WTC11 (cell line): ENCODE measurements at regions not wholly inside any gene's neighbourhood (a gene's known extent, or its start where the extent isn't known, plus 50 kb on each side); places are given as distances from the start of the nearest gene placed in this dataset.

Experiments used
- ATAC-seq: fragments of 200-7000 bp; cut with Tn5 transposase; 2 replicates; pipeline ENCODE4 v1.10.0; 2021; ENCODE audit warnings: mild to moderate bottlenecking, moderate library complexity
- CTCF ChIA-PET: fragments of 300-600 bp; sonication (Branson Sonifier 250); formaldehyde crosslinking; loops from one replicate; lab custom pipeline; 2021; ENCODE audit warnings: antibody characterized with exemption; lab: Charles Lee
- POLR2A ChIA-PET: fragments of 350-600 bp; sonication (Branson Sonifier 250); formaldehyde crosslinking; loops from one replicate; lab custom pipeline; 2021; ENCODE audit warnings: antibody characterized with exemption; lab: Charles Lee
- DNase-seq: peaks from one replicate; pipeline ENCODE4 v3.0.0; 2021; ENCODE audit warnings: low spot score
- H3K27ac Mint-ChIP-seq: 2 replicates; pipeline ENCODE4 v1.8.0; 2021; ENCODE audit warnings: mixed read lengths
- H3K27me3 Mint-ChIP-seq: 2 replicates; pipeline ENCODE4 v1.8.0; 2021; ENCODE audit warnings: low read depth, mild to moderate bottlenecking, moderate library complexity, mixed read lengths
- H3K36me3 Mint-ChIP-seq: 2 replicates; pipeline ENCODE4 v1.8.0; 2021; ENCODE audit warnings: mixed read lengths
- H3K4me1 Mint-ChIP-seq: 2 replicates; pipeline ENCODE4 v1.8.0; 2022; ENCODE audit warnings: mixed read lengths
- H3K4me3 Mint-ChIP-seq: 2 replicates; pipeline ENCODE4 v1.8.0; 2021; ENCODE audit warnings: mild to moderate bottlenecking, moderate library complexity, mixed read lengths
- H3K9me3 Mint-ChIP-seq: 2 replicates; pipeline ENCODE4 v1.8.0; 2021; ENCODE audit warnings: mixed read lengths
- ESRRA ChIP-seq: sonication (generic); formaldehyde crosslinking; IDR thresholded peaks from 2 replicates; pipeline ENCODE4 v1.8.1; 2022; ENCODE audit warnings: mild to moderate bottlenecking, missing genetic modification reagents, borderline replicate concordance
- ETV6 ChIP-seq: sonication (generic); formaldehyde crosslinking; IDR thresholded peaks from 2 replicates; pipeline ENCODE4 v1.8.1; 2022; ENCODE audit warnings: mild to moderate bottlenecking, missing genetic modification reagents
- GABPB1 ChIP-seq: sonication (generic); formaldehyde crosslinking; IDR thresholded peaks from 2 replicates; pipeline ENCODE4 v1.8.1; 2023; ENCODE audit warnings: mild to moderate bottlenecking, missing genetic modification reagents
- GTF2I ChIP-seq: fragments of 250-450 bp; sonication (Bioruptor Pico); conservative IDR thresholded peaks from 2 replicates; pipeline ENCODE4 v1.4.0; 2021; ENCODE audit warnings: mild to moderate bottlenecking
- MXD4 ChIP-seq: fragments of 250-450 bp; sonication (Bioruptor Pico); IDR thresholded peaks from 2 replicates; pipeline ENCODE4 v1.8.0; 2021; ENCODE audit warnings: mild to moderate bottlenecking, moderate library complexity, borderline replicate concordance
- NFATC4 ChIP-seq: fragments of 250-450 bp; sonication (Bioruptor Pico); IDR thresholded peaks from 2 replicates; pipeline ENCODE4 v1.9.0; 2021; ENCODE audit warnings: mild to moderate bottlenecking
- PRRX2 ChIP-seq: fragments of 250-450 bp; sonication (Bioruptor Pico); IDR thresholded peaks from 2 replicates; pipeline ENCODE4 v1.8.0; 2021; ENCODE audit warnings: mild to moderate bottlenecking
- TEAD1 ChIP-seq: sonication (generic); formaldehyde crosslinking; IDR thresholded peaks from 2 replicates; pipeline ENCODE4 v1.8.0; 2022; ENCODE audit warnings: mild to moderate bottlenecking, missing genetic modification reagents
- TEAD4 ChIP-seq: sonication (generic); formaldehyde crosslinking; IDR thresholded peaks from 2 replicates; pipeline ENCODE4 v1.8.0; 2022; ENCODE audit warnings: mild to moderate bottlenecking, missing genetic modification reagents
- ZBTB21 ChIP-seq: sonication (generic); formaldehyde crosslinking; IDR thresholded peaks from 2 replicates; pipeline ENCODE4 v1.8.1; 2023; ENCODE audit warnings: mild to moderate bottlenecking, missing genetic modification reagents, borderline replicate concordance
- ZNF232 ChIP-seq: sonication (generic); formaldehyde crosslinking; IDR thresholded peaks from 2 replicates; pipeline ENCODE4 v1.8.0; 2022; ENCODE audit warnings: mild to moderate bottlenecking, missing genetic modification reagents
- ZNF396 ChIP-seq: fragments of 250-450 bp; sonication (Bioruptor Pico); IDR thresholded peaks from 2 replicates; pipeline ENCODE4 v1.8.0; 2021; ENCODE audit warnings: mild to moderate bottlenecking, moderate library complexity, borderline replicate concordance
- TF ChIP-seq, protein P1 (sequence below): sonication (generic); formaldehyde crosslinking; IDR thresholded peaks from 2 replicates; pipeline ENCODE4 v1.8.0; 2023; ENCODE audit warnings: missing genetic modification reagents
- TF ChIP-seq, protein P2 (sequence below): sonication (generic); formaldehyde crosslinking; conservative IDR thresholded peaks from 2 replicates; pipeline ENCODE4 v1.8.1; 2023; ENCODE audit warnings: mild to moderate bottlenecking, low read depth, missing genetic modification reagents, moderate library complexity
- TF ChIP-seq, protein P3 (sequence below): sonication (generic); formaldehyde crosslinking; IDR thresholded peaks from 2 replicates; pipeline ENCODE4 v1.8.1; 2023; ENCODE audit warnings: mild to moderate bottlenecking, missing genetic modification reagents, borderline replicate concordance

DNA sequence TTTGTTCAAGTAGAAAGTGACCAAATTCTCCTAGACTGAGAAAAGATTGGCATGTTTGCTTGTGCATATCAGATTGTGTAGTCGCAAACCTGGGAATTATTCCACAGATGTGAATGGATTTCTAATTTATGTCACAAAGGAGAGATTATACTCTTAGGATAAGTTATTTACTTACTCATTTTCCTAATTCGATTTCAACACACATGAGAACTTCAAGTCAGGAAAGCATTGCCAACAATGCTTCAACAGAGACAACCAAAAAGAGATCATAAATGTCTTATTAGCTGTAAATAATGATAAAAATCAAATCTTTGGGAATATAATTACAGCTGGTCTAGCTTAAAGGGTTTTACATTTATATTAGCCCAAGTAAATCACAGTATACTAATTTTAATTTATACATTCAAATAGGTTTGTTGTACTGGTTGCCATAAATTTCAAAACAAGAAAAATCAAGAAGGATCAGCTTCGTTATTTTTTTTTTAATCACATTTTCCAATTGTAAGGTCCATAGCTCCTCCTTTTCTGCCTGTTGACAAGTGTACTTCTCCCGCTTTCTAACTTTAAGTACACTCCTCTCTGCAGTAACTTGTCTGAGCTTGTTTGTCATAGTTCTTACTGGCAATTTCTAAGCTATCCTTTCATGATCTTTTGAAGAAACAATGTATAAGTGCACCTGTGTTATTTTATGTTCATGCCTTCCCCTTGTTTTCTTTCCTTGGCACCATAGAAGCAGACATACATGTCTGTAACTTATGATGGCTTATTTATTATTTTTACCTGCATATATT lies 246.6 kb downstream of the DEPDC1B start:
- no peaks in the 10 kb centered on the region for H3K27me3 Mint-ChIP-seq
- ChIA-PET CTCF (no interaction called here), POLR2A (interaction anchor here (0.6 kb wide), 1 partner anchor 47 kb away, joined by 3 read pairs; no protein-coding TSS in a partner anchor)
- ATAC-seq, result no peak
- no peak overlapping the region for H3K4me3 Mint-ChIP-seq
- TF ChIP-seq GTF2I, result no peak
- no peak for TF ChIP-seq TEAD1 (CRISPR knock-in tag)
- DNase-seq, result no peak
- no peak overlapping the region for H3K27ac Mint-ChIP-seq
- no peaks in the 10 kb centered on the region for H3K4me1 Mint-ChIP-seq
- H3K9me3 Mint-ChIP-seq, result peaks cover 4% of the 10 kb centered on the region; the same call in 1 of the 2 replicates
- H3K36me3 Mint-ChIP-seq, result no peaks in the 10 kb centered on the region

DNA sequence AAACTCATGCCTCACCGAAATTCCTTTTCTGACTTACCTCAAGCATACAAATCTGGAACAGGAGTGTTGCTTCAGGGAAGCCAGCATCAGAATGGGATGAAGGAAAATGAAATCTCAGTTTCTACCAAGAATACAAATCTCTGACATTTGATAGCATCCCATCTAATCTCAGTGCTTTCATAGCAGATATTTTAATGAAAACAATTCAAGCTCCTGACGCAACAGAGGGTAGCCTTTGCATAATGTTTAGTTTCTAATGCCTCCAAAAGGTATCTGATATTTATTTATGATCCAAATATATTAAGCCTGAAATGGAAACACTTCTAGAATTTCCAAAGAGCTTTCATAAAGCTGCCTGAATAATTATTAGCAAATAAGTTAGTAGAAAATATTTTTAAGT lies 251.4 kb downstream of the DEPDC1B start:
- no peaks in the 10 kb centered on the region for H3K36me3 Mint-ChIP-seq
- H3K27ac Mint-ChIP-seq, result no peak overlapping the region
- no peaks in the 10 kb centered on the region for H3K9me3 Mint-ChIP-seq
- ATAC-seq (no peak), DNase-seq (no peak)
- H3K4me3 Mint-ChIP-seq, result no peak overlapping the region
- TF ChIP-seq TEAD4 (CRISPR knock-in tag), result no peak
- TF ChIP-seq MXD4 (CRISPR knock-in tag), result no peak
- TF ChIP-seq, protein P1, sequence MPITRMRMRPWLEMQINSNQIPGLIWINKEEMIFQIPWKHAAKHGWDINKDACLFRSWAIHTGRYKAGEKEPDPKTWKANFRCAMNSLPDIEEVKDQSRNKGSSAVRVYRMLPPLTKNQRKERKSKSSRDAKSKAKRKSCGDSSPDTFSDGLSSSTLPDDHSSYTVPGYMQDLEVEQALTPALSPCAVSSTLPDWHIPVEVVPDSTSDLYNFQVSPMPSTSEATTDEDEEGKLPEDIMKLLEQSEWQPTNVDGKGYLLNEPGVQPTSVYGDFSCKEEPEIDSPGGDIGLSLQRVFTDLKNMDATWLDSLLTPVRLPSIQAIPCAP (CRISPR knock-in tag), result no peak
- TF ChIP-seq ZNF232 (CRISPR knock-in tag), result no peak
- TF ChIP-seq ZBTB21 (CRISPR knock-in tag), result no peak
- no peak for TF ChIP-seq ETV6 (CRISPR knock-in tag)
- TF ChIP-seq ESRRA (CRISPR knock-in tag), result no peak
- no peak for TF ChIP-seq NFATC4
- TF ChIP-seq ZNF396 (CRISPR knock-in tag), result no peak
- H3K27me3 Mint-ChIP-seq, result no peaks in the 10 kb centered on the region
- ChIA-PET POLR2A (no interaction called here), CTCF (no interaction called here)
- no peaks in the 10 kb centered on the region for H3K4me1 Mint-ChIP-seq

DNA sequence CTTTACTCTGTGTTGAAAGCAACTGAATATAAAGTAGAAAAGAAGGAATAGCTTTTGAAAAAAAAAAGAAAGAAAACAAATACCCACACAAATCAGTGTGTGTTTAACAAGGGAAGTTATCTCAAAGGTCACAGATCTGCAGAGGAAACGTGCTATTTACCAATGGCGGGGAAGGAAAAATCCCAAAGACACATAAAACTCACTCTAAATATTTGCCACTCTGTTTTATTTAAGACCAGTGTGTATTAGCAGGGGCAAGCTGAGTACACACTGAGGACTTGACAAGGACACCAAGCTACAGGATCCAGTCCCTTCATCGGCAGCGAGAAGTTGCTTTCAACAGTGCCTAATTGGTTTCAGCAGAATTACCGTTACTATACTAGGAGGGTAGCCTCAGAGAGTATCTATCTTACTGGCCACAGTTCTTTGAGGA lies 252.5 kb downstream of the DEPDC1B start:
- CTCF ChIA-PET, result interaction anchor here (0.5 kb wide), 1 partner anchor 10 kb away, joined by 3 read pairs; no protein-coding TSS in a partner anchor
- POLR2A ChIA-PET, result no interaction called here
- H3K4me3 Mint-ChIP-seq, result no peak overlapping the region
- no peak overlapping the region for H3K27ac Mint-ChIP-seq
- H3K9me3 Mint-ChIP-seq, result no peaks in the 10 kb centered on the region
- no peaks in the 10 kb centered on the region for H3K36me3 Mint-ChIP-seq
- TF ChIP-seq, protein P2, sequence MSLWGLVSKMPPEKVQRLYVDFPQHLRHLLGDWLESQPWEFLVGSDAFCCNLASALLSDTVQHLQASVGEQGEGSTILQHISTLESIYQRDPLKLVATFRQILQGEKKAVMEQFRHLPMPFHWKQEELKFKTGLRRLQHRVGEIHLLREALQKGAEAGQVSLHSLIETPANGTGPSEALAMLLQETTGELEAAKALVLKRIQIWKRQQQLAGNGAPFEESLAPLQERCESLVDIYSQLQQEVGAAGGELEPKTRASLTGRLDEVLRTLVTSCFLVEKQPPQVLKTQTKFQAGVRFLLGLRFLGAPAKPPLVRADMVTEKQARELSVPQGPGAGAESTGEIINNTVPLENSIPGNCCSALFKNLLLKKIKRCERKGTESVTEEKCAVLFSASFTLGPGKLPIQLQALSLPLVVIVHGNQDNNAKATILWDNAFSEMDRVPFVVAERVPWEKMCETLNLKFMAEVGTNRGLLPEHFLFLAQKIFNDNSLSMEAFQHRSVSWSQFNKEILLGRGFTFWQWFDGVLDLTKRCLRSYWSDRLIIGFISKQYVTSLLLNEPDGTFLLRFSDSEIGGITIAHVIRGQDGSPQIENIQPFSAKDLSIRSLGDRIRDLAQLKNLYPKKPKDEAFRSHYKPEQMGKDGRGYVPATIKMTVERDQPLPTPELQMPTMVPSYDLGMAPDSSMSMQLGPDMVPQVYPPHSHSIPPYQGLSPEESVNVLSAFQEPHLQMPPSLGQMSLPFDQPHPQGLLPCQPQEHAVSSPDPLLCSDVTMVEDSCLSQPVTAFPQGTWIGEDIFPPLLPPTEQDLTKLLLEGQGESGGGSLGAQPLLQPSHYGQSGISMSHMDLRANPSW (CRISPR knock-in tag), result no peak
- peak; percentile 64; the same call in 1 of the 2 replicates for TF ChIP-seq GABPB1 (CRISPR knock-in tag)
- TF ChIP-seq PRRX2 (CRISPR knock-in tag), result no peak
- TF ChIP-seq, protein P3, sequence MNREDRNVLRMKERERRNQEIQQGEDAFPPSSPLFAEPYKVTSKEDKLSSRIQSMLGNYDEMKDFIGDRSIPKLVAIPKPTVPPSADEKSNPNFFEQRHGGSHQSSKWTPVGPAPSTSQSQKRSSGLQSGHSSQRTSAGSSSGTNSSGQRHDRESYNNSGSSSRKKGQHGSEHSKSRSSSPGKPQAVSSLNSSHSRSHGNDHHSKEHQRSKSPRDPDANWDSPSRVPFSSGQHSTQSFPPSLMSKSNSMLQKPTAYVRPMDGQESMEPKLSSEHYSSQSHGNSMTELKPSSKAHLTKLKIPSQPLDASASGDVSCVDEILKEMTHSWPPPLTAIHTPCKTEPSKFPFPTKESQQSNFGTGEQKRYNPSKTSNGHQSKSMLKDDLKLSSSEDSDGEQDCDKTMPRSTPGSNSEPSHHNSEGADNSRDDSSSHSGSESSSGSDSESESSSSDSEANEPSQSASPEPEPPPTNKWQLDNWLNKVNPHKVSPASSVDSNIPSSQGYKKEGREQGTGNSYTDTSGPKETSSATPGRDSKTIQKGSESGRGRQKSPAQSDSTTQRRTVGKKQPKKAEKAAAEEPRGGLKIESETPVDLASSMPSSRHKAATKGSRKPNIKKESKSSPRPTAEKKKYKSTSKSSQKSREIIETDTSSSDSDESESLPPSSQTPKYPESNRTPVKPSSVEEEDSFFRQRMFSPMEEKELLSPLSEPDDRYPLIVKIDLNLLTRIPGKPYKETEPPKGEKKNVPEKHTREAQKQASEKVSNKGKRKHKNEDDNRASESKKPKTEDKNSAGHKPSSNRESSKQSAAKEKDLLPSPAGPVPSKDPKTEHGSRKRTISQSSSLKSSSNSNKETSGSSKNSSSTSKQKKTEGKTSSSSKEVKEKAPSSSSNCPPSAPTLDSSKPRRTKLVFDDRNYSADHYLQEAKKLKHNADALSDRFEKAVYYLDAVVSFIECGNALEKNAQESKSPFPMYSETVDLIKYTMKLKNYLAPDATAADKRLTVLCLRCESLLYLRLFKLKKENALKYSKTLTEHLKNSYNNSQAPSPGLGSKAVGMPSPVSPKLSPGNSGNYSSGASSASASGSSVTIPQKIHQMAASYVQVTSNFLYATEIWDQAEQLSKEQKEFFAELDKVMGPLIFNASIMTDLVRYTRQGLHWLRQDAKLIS (CRISPR knock-in tag), result no peak
- TF ChIP-seq, all 79 proteins: peak for 1
- no peaks in the 10 kb centered on the region for H3K27me3 Mint-ChIP-seq
- no peaks in the 10 kb centered on the region for H3K4me1 Mint-ChIP-seq
- DNase-seq (no peak), ATAC-seq (no peak)
